ENCODE measurements at regions not wholly inside any gene's neighbourhood (a gene's known extent, or its start where the extent isn't known, plus 50 kb on each side); places are given as distances from the start of the nearest gene placed in this dataset.
"Not testable (repeated sequence)": the region's sequence is repeated elsewhere in the genome, so short reads cannot be mapped to it uniquely, and the experiment has no call there.

GRCh38 chr3:72627271-72627670, 221.0 kb downstream of the SHQ1 start:
- DNase-seq: no peak

DNA sequence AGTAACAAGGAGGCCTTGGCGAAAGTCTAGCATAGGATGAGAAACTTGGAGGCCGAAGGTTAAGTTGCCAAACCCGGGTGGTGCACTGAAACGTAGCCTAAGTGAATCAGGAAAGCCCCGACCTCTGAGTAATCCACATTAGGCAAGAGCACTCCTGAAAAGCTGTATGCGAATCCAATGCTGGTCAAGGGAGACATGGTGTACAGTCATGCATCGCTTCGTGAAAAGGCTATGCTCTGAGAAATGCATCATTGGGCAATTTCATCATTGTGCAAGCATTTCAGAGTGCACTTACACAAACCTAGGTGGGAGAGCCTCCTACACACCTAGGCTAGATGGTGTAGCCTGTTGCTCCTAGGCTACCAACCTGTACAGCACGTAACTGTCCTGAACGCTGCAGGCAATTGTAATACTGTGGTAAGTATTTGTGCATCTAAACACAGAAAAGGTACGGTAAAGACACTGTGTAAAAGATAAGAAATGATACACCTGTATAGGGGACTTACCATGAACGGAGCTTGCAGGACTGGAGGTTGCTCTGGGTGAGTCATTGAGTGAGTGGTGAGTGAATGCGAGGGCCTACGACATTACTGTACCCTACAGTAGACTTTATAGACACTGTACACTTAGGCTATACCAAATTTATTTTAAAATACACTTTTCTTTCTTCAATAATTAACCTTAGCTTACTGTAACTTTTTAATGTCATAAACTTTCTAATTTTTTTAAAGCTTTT, 222.5 kb downstream of the SHQ1 start:
- DNase-seq: peak; percentile 15

- DNase-seq: no peak
Measured at GRCh38 chr3:72624656-72625055, 223.6 kb downstream of the SHQ1 start.

- DNase-seq: no peak
Measured at GRCh38 chr3:72618739-72619138, 229.5 kb downstream of the SHQ1 start.

DNA sequence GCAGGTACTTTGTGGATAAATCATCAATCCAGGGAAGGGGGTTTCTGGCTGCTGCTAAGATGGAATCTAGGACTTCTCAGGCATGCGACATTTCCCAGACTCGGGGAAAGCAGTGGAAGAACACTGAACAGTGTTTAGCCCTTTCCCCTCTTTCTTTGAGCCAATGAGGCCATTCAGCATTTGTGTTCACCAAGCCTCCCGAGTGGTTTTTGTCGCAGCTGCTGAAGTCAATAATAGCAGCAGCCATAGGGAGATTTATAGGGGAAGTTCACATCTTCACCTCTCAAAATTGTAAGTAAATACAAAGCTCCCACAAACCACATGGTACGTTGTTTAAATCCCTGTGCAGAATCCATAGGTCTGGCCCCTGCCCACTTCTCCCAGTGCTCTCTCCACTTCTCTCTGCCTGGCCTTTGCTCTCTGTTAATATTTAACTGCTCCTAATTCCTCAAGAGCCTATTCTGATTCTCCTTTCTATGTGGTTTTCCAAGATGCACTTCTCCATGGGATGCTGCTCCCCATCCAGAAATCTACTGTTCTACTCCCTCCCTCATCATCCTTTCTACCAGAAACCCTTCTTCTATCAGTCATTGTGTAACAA, 230.7 kb downstream of the SHQ1 start:
- no peak for DNase-seq

GRCh38 chr3:72615776-72616175, 232.5 kb downstream of the SHQ1 start:
- DNase-seq: no peak

- DNase-seq: no peak
Measured at GRCh38 chr3:72615182-72615581, 233.1 kb downstream of the SHQ1 start.

- DNase-seq: no peak
Measured at GRCh38 chr3:72614394-72615074, 233.7 kb downstream of the SHQ1 start.

- no peak for DNase-seq
Measured at GRCh38 chr3:72613871-72614270, 234.4 kb downstream of the SHQ1 start.

DNA sequence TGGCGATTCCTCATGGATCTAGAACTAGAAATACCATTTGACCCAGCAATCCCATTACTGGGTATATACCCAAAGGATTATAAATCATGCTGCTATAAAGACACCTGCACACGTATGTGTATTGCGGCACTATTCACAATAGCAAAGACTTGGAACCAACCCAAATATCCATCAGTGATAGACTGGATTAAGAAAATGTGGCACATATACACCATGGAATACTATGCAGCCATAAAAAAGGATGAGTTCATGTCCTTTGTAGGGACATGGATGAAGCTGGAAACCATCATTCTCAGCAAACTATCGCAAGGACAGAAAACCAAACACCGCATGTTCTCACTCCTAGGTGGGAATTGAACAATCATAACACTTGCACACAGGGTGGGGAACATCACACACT, 239.1 kb downstream of the SHQ1 start:
- DNase-seq: not testable (repeated sequence)

DNA sequence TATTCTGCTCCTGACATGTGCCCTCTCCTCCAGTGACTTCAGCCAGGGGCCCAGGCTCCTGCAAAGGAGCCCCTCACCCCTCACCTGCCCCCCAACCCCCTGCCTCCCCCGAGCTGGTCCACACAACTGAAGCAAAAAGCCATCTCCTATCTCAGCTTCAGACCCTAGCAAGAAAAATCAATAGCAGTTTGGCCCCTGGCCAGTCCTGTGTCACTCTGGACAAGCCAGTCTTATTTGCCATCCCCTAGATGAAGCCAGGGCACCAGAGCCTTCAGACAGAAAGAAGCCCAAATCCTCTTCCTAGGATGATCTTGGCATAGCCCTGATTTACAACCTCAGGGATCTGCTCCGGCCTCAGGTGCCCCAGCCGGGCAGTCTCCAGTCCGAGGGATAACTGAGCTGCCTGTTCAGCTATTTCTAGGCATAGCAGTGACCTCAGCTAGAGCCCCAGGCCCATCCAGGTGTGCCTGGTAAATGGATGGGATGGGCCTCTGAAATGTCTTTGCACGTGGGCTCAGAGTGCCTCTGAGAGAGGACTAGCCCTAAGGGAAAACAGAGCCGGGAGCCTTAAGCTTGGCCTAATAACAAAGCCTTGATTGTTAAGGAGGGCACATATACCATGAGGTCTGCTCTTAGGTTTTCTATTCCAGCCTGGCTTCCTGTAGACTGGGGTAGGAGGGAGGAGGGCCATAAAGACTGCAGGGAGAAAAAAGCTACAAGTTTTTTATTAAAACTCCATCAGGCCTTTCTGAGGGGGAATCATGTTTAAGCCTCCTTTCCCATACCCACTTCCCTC, 242.0 kb downstream of the SHQ1 start:
- no peak for DNase-seq

DNA sequence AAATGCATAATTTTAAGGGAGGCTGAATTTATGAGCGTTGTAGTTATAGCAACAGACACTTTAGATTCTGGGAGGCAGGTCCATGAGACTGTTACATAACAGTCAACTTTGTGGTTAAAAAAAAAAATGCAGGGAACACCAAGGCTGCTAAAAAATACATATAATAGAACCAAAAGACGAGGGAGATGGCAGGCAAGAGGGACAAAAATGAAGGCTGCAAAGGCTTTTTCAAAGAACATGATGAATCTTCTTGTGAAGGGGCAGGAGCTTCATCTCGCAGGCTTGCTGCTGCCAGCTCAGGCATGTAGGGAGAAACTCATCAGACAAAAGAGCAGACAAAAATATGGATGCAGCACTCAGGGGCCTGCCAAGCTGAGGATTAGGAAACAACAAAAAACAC, 243.9 kb downstream of the SHQ1 start:
- DNase-seq: no peak

GRCh38 chr3:72601983-72602750, 246.1 kb downstream of the SHQ1 start:
- DNase-seq: no peak

DNA sequence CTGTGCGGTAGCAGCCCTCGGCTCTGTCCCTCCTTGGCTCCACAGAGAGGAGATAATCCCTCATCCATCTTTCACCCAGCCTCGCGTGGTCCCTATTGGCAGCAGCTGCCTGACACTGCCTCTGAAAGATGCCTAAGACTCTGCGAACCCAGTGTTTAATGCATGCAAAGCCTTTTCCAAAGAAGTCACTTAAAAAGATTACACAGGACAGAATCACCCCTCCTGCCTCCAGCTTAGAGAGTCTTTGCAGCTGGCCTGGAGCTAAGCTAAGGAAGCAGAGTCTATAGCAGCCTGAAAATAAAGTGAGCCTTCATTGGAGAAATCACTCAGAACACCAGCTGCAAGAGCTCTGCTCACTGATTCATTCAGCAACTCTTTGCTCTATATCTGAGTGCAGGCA, 247.2 kb downstream of the SHQ1 start:
- no peak for DNase-seq

DNA sequence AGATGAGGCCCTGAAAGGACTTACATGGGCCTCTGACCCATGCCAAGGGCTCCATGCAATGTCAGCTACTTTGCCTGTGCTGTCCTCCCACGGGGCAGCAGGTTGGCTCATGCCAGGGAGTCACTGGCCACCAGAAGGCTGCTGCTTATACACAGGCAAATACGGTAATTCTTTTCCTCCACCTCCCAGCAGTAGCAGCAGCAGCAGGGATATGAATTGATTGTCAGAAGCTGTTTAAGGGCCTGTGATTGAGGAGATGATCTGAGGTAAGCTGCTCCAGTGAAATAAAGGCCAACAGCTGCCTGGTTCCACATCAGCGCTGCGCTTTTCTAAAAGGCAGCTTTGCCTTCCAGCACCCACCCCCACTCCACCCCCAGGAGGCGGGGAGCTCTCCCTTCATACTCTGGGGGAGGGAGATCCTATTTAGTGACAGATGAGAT, 250.5 kb downstream of the SHQ1 start:
- no peak for DNase-seq

GRCh38 chr3:72597043-72597442, 251.2 kb downstream of the SHQ1 start:
- no peak for DNase-seq

DNA sequence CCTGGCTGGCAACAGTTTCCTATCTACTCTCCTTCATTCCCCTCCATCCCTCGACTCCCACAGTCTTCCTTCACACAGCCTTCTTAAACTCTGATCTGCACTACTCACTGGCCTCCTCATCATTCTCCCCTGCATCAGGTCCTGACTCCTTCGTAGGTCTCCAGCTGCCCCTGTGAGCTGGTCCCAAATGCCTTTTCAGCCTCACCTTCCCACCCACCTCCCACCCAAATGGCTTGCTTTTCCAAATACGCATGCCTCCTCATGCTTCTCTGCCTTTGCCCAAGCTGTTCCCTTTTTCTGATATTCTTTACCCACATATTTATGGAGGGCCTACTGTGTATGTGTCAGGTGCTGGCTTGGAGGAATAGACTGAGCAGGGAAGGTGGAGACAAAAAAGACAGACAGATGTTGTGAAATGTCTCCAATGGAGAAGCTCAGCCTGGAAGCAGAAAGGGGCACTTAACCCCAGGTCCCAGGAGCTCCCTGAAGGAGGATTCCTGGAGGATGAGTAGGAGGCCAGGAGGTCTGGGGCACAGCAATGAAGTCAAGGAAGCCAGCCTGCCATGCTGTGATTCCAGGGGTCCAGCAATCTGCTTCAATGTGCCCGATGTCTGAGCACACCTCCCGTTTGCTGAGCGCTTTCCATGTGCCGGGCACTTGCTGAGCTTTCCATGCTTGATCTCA, 252.2 kb downstream of the SHQ1 start:
- DNase-seq: no peak

- no peak for DNase-seq
Measured at GRCh38 chr3:72595376-72595775, 252.9 kb downstream of the SHQ1 start.

GRCh38 chr3:72594615-72595215, 253.5 kb downstream of the SHQ1 start:
- DNase-seq: no peak

DNA sequence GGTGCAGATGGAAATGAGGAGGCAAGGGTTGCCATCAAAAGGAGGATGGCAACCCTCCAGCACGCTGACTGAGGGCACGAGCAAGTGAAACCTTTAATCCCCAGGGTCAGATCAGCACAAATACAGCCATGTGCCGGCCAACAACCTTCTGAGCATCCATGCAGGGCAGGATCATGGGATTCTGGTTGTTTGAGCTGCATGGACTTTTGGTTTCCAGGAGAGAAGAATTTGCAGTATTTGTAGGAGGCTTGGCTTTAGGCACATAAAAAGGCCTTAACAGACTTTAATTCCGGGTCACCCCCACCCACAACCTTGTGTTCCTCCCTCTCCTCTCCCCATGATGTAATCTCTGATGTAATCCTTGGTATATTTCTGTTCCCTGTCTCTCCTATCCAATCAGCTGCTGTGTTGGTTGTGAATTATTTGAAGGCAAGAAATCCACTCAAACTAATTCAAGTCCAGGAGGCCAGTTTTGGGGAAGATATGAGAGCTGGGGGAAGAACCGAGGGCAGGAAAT, 254.3 kb downstream of the SHQ1 start:
- no peak for DNase-seq
